ENCODE measurements at regions not wholly inside any gene's neighbourhood (a gene's known extent, or its start where the extent isn't known, plus 50 kb on each side); places are given as distances from the start of the nearest gene placed in this dataset.

DNA sequence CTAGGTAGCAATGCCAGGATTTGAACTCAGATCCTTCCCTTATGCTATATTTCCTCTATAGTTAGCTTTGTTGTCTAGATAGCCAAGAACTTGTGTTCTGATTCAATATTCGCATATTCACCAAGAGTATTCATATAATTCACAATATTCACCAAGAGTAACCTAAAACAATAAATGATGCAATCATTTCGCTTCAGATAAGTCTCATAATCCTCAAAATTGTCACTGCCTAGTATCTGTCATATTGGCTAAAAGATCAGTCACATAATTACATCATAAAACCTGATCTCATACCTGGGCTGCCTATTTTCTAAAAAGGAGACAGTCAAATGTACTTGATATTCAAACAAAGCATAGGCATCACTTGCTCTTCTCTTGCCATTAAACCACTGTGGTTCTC is 199.7 kb upstream of the CPEB2 start:
- no peak overlapping the region for H3K27ac ChIP-seq (ENCODE audit: low read depth, low read length)
- WGBS, 3 donors, result 78 to 91% (median 86%) methylated on average over 2 of the region's 2 CpGs

GRCh38 chr4:14807856-14808255 is 194.4 kb upstream of the CPEB2 start:
- 82 to 90% (median 86%) methylated on average over 4 of the region's 4 CpGs for WGBS, 3 donors
- no peak overlapping the region for H3K27ac ChIP-seq (ENCODE audit: low read depth, low read length)

DNA sequence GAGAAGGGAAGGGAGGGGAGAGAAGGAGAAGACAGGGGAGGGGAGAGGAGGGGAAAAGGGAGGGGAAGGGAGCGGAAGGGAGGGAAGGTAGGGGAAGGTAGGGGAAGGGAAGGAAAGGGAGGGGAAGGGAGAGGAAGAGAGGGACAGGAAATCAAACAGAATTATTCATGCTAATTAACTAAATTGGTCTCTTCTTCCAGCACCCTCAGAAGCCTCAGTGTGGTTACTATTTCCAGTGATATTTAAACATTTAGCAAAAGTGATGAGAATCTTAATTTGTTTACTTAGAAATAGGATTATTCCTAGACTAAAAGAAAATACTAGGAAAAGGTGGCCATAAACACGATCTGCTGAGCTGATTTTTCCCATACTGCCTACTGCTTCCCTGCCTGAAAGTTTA is 193.1 kb upstream of the CPEB2 start:
- no peak overlapping the region for H3K27ac ChIP-seq (ENCODE audit: low read depth, low read length)
- 64 to 82% (median 82%) methylated on average over 2 of the region's 2 CpGs for WGBS, 3 donors

DNA sequence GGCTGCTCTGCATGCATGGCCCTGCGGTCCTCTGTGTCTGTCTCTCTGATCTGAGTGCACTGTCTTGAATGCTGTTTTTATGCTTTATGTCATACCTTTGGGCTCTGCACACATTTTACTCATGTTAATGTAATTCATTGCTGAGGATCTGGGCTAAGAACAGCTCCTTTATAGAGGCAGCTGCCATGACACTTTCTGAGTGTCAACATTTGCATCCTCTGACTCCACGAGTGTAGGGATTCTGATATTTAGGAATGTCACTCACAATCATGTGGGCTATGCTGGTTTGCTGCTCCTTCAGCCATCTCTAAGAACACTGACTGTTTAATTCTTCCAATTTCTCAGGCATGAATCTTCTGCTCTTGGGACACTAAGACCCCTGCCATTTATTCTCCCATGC is 192.2 kb upstream of the CPEB2 start:
- 76 to 93% (median 86%) methylated on average over 2 of the region's 2 CpGs for WGBS, 3 donors

DNA sequence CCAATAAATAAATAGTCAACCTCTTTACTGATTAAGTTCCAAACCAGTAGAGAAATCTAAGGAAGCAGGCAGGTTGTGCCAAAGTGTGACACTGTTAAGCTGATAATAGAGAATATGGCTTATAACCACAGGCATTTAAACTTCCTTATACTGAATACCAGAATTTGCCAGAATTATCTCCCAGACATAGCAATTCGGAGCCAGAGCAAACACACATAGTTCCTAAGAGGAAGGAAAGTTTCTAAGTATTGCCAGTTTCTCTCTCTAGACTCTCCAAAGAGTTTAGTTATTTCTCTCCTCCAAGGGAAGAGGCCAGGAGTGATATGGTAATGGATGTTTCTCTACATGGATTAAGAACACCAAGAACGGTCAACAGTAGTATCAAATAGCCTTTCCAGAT is 191.7 kb upstream of the CPEB2 start:
- WGBS, 3 donors, result 53 to 69% (median 66%) methylated on average over 2 of the region's 2 CpGs
- H3K27ac ChIP-seq (ENCODE audit: low read depth, low read length), result no peak overlapping the region

More for the DNA sequence above, 192.2 kb upstream of the CPEB2 start:
- no peak overlapping the region for H3K27ac ChIP-seq (ENCODE audit: low read depth, low read length)

DNA sequence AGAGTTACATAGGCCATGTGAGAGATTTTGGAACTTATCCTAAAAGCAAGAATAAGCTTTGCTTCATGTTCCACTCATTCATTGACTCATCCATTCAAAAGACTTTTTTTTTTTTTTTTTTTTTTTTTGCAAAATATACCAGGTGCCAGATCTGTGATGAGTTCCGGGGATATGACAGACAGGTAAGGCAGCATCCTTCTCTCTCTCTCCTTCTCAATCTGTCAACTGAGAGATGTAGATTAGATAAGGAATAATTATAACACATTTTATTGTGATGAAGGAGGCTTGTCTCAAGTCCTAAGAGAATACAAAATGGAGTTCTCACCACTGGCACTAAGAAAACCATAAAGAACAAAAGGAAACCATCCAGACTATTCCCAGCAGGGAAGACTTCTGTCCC is 190.2 kb upstream of the CPEB2 start:
- WGBS, 3 donors, result 94 to 100% (median 98%) methylated on average over 1 of the region's 1 CpG
- H3K27ac ChIP-seq (ENCODE audit: low read depth, low read length), result no peak overlapping the region

GRCh38 chr4:14816623-14817261 is 185.5 kb upstream of the CPEB2 start:
- H3K27ac ChIP-seq (ENCODE audit: low read depth, low read length), result no peak overlapping the region
- 59 to 72% (median 65%) methylated on average over 4 of the region's 4 CpGs for WGBS, 3 donors

DNA sequence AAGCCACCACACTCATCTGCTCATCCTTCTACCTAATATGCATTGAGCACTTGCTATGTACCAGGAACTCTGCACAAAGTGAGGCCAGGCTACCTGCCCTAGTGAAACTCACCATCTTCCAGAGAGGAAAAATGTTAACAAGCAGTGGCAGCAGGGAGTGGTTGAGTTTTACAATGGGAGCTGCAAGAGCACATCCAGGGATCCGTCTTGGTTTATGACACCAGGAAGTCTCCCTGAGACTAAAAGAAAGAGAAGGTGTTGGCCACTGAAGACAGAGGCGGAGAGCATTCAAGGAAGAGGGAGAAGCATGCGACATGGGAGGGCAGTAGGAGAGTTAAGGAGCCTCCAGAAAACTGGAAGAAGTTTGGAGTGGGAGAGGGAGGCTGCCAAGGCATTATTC is 178.1 kb upstream of the CPEB2 start:
- H3K27ac ChIP-seq (ENCODE audit: low read depth, low read length), result no peak overlapping the region
- WGBS, 3 donors, result 75 to 87% (median 85%) methylated on average over 3 of the region's 3 CpGs

DNA sequence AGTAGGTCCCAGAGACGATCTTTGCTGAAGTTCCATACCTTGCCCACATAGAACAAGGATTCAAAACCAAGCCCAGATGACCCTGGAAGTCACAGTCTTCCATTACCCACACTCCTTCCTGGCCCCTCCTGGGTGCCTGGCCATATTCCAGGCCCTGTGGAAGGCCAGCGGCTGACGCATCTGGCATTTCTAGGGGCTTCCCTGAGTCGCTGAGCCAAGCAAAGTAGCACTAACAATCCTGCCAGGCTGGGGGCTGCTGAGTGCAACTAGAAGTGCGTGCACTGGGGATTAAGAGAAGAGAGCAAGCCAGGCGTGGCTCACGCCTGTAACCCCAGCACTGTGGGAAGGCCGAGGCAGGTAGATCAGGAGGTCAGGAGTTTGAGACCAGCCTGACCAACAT is 175.2 kb upstream of the CPEB2 start:
- 63 to 67% (median 67%) methylated on average over 8 of the region's 8 CpGs for WGBS, 3 donors
- no peak overlapping the region for H3K27ac ChIP-seq (ENCODE audit: low read depth, low read length)

DNA sequence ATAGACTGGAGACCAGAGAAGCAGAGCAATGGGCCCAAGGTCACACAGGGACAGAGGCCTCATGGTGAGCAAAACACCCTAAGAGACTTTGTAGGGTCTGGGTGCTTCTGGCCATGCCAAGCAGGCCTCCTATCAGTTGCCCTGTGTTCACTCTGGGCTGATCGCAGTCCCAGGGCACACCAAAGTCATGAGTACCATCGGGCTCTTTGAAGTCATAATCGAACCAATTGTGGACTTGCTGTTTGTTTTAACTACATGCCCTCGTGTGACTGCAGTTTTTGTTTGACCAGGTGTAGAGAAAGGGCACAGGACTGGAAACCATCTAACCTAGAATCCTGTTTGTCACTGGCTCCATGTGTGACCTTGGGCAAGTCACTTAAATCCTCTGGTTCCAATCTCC is 172.5 kb upstream of the CPEB2 start:
- 32 to 88% (median 85%) methylated on average over 4 of the region's 4 CpGs for WGBS, 3 donors
- H3K27ac ChIP-seq (ENCODE audit: low read depth, low read length), result no peak overlapping the region

DNA sequence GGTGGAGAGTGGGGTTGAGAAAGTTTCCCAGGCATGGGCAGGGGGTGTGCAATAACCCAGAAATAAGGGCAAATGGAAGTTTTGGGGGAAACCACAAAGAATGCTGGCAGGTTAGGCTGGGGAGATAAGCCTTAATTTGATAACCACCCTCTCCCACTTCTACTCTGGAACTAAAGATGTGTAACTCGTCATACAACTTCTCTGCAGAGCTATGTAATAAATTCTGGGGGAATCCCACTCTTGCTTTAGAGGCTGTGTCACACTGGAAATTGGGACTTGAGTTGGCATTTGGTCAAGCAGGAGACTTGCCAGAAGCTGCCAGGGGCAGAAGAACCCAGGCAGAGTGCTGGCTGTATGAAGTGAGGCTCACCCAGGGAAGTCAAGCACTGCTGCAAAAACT is 170.9 kb upstream of the CPEB2 start:
- 32 to 44% (median 38%) methylated on average over 1 of the region's 1 CpG for WGBS, 3 donors
- no peak overlapping the region for H3K27ac ChIP-seq (ENCODE audit: low read depth, low read length)

- WGBS, 3 donors, result 61 to 83% (median 78%) methylated on average over 5 of the region's 5 CpGs
- H3K27ac ChIP-seq (ENCODE audit: low read depth, low read length), result no peak overlapping the region
Measured at GRCh38 chr4:14833053-14833452, 169.2 kb upstream of the CPEB2 start.

GRCh38 chr4:14834382-14834781 is 167.9 kb upstream of the CPEB2 start:
- WGBS, 3 donors, result 60 to 75% (median 72%) methylated on average over 1 of the region's 1 CpG
- no peak overlapping the region for H3K27ac ChIP-seq (ENCODE audit: low read depth, low read length)

- no peak overlapping the region for H3K27ac ChIP-seq (ENCODE audit: low read depth, low read length)
- WGBS, 3 donors, result 31 to 47% (median 38%) methylated on average over 1 of the region's 1 CpG
Measured at GRCh38 chr4:14835288-14835687, 167.0 kb upstream of the CPEB2 start.

DNA sequence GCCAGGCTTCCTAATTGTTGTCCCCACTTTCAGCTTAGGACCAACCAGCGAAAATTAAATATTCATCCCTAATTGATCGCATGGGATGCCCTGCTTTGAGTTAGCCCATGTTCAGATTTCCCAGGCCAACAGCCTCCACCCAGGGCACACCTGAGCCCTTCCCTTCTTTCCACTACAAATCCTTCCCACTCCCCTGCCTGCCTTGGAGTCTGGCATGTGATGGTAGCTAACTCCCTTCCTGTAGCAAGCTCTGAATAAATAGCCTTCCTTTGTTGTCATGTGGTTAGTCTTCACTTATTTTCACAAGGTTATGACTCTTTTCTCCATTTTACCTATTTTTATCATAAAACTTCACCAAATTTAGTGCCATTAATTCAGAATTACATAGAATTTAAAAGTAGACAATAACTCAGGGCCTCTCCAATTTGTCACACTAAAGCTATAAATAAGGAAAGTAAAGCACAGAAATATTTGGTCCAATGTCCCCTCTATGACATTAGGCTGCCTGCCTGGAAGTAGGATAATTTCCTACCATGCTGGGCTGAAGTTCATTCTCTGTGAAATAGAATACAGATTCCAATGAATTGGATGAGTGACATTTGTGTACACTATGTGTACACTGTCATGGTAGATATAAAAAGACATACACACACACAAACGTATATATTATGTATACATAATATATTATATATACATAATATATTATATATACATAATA is 166.4 kb upstream of the CPEB2 start:
- 84 to 94% (median 86%) methylated on average over 3 of the region's 3 CpGs for WGBS, 3 donors
- no peak overlapping the region for H3K27ac ChIP-seq (ENCODE audit: low read depth, low read length)

DNA sequence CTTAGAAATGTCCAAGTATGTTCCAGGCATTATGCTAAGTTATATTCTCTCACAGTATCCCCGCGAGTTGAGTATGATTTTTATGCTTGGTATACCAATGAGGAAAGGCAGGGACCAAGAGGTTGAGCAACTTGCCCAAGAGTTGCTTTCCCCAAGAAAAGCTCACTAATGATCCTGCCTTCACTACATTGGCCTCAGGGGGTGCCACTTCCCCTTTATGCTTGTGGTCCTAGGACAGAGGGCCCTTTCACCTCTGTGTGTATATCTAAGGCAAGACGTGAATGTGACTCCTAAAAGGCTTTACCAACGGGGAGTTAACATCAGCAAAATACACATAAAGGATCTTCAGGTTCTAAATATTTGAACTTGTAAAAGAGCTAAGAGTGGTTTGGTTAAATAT is 164.4 kb upstream of the CPEB2 start:
- H3K27ac ChIP-seq (ENCODE audit: low read depth, low read length), result no peak overlapping the region
- WGBS, 3 donors, result 65 to 84% (median 80%) methylated on average over 4 of the region's 4 CpGs

DNA sequence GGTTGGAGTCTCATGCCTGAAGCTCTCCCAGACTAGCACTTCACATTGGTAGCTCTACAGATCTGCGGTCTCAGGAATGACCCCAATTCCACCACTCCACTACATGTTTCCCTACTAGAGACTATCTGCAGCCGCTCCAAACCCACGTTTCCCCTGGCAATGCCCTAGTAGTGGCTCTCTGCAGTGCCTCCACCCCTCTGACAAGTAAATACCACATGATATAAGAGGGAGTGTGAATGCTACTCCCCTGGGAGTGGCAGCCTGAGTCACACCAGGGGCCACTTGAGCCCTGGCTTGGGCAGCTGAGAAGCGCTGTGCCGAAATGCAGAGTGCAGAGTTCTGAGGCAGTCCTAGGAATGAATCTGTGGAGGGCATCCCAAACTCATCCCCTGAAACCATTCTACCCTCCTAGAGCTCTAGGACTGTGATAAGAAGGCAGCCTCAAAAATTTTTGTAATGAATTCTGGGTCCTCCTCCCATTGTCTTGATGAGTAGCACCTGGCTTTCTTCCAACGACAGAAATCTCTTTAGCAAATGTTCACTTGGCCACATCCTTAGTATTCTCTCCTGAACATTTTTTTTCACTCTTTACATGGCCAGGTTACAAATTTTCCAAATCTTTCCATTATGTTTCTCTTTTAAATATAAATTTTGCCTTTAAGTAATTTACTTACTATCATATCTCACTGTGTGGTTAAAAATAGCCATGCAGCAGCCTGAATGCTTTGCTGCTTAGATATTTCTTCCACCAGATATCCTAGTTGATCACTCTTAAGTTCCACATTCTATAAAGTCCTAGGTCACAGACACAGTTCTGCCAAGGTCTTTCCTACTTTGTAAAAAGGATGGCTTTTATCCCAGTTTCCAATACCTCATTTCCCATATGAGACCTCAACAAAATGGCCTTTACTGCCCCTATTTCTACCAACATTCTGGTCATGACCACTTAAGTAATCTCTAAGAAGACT is 160.2 kb upstream of the CPEB2 start:
- 55 to 76% (median 59%) methylated on average over 6 of the region's 6 CpGs for WGBS, 3 donors
- no peak overlapping the region for H3K27ac ChIP-seq (ENCODE audit: low read depth, low read length)

DNA sequence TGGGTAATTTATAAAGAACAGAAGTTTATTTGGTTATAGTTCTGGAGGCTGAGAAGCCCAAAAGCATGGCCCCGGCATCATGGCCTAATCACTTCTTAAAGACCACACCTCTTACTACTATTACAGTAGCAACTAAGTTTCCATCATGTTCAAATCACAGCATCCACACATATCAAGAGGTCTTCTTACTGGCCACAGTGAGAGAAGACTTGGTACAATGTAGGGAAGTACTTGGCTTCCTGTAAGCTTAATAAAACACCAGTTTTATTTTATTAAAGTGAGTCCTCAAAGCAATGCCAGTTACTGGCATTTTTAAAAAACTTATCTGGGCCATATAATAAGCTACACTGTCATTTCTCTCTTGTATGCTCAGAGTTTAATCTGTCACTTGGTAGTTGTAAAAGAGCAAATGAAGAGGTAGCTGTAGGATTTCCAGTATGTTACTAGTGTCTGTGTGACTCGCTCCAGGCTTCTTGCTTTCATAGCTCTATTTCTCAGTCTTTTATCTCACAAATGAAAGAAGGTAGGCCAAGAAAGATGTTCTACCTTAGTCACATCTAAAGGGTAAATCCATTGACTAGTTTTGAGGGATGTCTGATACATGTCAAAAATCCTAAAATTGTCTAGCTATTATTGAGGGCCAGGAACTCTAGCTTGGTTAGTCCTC is 159.2 kb upstream of the CPEB2 start:
- H3K27ac ChIP-seq (ENCODE audit: low read depth, low read length), result no peak overlapping the region
- WGBS, 3 donors, result 91 to 93% (median 93%) methylated on average over 2 of the region's 2 CpGs

DNA sequence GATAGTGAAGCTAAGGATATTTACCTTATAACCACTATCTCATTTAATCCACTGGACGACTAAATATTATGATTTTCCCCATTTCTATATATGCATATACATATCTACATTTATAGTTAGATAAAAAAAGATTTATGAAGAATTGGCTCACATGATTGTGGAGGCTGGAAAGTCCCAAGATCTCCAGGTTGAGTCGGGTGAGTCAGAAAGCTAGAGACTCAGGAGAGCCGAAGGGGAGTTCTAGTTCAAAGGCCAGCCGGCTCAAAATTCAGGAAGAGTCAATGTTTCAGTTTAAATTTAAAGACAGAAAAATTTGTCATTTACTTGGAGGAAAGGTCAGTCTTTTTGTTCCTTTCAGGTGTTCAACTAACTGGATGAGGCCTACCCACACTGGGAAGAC is 158.2 kb upstream of the CPEB2 start:
- WGBS, 3 donors, result 74 to 87% (median 81%) methylated on average over 4 of the region's 4 CpGs
- H3K27ac ChIP-seq (ENCODE audit: low read depth, low read length), result no peak overlapping the region

Measured in adipose tissue (tissue), 3 donors.